ENCODE measurements at regions not wholly inside any gene's neighbourhood (a gene's known extent, or its start where the extent isn't known, plus 50 kb on each side); places are given as distances from the start of the nearest gene placed in this dataset.
"Not testable (repeated sequence)": the region's sequence is repeated elsewhere in the genome, so short reads cannot be mapped to it uniquely, and the experiment has no call there.

DNA sequence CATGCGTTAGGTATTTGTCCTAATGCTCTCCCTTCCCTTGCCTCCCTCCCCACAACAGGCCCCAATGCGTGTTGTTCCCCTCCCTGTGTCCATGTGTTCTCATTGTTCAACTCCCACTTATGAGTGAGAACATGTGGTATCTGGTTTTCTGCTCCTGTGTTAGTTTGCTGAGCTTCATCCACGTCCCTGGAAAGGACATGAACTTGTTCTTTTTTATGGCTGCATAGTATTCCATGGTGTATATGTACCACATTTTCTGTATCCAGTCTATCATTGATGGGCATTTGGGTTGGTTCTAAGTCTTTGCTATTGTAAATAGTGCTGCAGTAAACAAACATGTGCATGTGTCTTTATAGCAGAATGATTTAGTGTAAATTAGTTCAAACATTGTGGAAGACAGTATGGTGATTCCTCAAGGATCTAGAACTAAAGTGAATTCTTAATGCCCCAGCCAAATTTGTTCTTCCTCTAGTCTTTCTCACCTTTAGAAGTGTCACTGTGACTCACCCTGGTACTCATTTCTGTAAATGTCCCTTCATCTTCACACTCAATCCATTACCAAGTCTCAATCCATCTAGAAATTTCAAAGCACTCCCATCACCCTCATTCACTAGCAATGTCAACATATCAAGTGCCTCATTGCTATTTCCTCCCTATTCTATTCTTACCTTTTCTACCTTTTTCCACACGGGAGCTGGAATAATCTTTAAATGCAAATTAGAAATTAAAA is 123.9 kb downstream of the MREG start:
- H3K27ac Mint-ChIP-seq; H3K36me3 Mint-ChIP-seq (ENCODE audit: low read depth); DNase-seq; H3K4me3 Mint-ChIP-seq; H3K9me3 ChIP-seq (ENCODE audit: control insufficient read depth, low read length, poor library complexity, severe bottlenecking); ATAC-seq; H3K4me1 Mint-ChIP-seq: not testable (repeated sequence)
- H3K27me3 Mint-ChIP-seq, result peaks cover 37% of the 10 kb centered on the region

DNA sequence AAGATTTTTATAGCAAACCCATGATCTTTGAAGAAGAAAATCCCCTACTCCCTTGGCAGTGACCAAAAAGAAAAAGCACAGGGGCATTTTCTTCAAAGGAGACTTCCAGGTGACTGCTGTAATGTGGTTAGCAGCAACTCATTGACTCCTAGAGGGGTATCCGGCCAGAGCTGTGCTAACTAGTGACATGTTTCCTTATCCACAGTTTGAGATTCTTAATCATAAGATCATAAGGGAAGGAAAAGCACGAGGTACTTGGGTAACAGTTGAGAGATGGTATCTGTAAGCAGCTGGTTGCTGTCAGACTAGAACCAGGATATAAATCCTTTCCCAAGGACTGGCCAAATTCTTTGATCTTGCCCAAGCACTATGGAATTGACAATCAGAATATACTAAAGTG is 124.7 kb downstream of the MREG start:
- ATAC-seq, result no peak
- DNase-seq, result no peak

DNA sequence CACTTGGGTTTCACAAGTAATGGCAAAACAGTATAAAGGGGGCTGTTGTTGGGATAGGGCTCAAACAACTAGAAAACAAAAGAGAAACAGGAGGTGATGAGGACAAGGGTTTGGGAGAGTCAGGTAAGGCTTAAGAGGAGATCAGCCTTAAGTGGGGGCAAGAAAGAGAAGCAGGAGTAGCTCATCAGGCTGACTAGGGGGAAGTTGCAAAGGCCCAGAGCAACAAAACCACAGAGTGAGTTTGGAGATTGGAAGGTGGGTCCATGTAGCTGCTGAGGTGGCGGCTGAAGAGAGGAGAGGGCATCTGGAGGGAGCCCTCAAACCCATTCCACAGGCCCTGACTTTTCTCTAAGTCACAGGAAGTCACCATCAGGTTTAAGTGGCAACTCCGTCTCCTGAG is 126.0 kb downstream of the MREG start:
- Mint-ChIP-seq H3K27ac (no peak overlapping the region), H3K27me3 (peaks cover 31% of the 10 kb centered on the region), H3K4me1 (no peaks in the 10 kb centered on the region), H3K4me3 (no peak overlapping the region), H3K36me3 (ENCODE audit: low read depth) (no peaks in the 10 kb centered on the region)
- no peak for ATAC-seq
- no peak for DNase-seq
- H3K9me3 ChIP-seq (ENCODE audit: control insufficient read depth, low read length, poor library complexity, severe bottlenecking), result no peaks in the 10 kb centered on the region

More for the DNA sequence above, 124.7 kb downstream of the MREG start:
- no peaks in the 10 kb centered on the region for H3K9me3 ChIP-seq (ENCODE audit: control insufficient read depth, low read length, poor library complexity, severe bottlenecking)
- Mint-ChIP-seq H3K4me1 (no peaks in the 10 kb centered on the region), H3K27ac (no peak overlapping the region), H3K36me3 (ENCODE audit: low read depth) (no peaks in the 10 kb centered on the region), H3K27me3 (peaks cover 33% of the 10 kb centered on the region), H3K4me3 (no peak overlapping the region)

DNA sequence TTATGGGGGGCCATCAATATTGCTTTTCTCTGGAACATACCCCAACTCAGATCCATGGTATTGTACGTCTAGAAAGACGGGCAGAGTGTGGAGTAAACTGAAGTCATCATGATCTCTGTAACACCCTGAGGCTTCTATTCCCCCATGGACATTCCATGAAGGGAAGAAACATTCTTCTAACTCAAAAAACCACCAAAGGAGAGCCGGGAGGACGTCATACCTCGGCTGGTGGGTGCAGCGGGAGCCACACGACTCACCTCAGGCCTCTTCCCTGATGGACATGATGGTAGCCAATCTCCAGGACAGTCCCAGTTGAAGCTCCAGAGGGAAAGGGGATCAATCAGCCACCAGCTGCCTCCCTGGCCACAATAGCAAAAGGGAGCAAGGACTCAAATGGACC is 127.3 kb downstream of the MREG start:
- DNase-seq, result no peak
- Mint-ChIP-seq H3K36me3 (ENCODE audit: low read depth) (no peaks in the 10 kb centered on the region), H3K4me1 (no peaks in the 10 kb centered on the region), H3K4me3 (no peak overlapping the region), H3K27ac (no peak overlapping the region), H3K27me3 (peaks cover 30% of the 10 kb centered on the region)
- ATAC-seq, result no peak
- H3K9me3 ChIP-seq (ENCODE audit: control insufficient read depth, low read length, poor library complexity, severe bottlenecking), result no peaks in the 10 kb centered on the region

DNA sequence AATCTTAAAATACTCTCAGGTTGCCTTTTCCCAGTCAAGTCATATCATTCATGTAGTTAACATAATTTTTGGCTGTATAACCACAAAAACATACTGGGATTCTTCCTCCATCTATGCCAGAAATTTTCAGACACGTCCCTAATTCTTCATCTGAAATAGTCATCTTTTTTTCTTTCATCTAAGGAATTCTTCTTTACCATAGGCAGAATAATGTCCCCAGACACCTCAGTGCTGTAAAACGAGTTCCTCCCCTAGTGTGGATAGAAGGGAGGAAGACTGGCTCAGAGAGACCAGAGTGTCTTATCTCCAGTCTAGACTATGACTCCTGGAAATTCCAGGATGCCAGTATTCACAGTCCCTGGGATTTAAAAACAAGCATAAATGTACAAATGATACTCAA is 127.8 kb downstream of the MREG start:
- ATAC-seq (no peak), DNase-seq (no peak)
- Mint-ChIP-seq H3K4me1 (no peaks in the 10 kb centered on the region), H3K36me3 (ENCODE audit: low read depth) (no peaks in the 10 kb centered on the region), H3K27me3 (peaks cover 33% of the 10 kb centered on the region), H3K4me3 (no peak overlapping the region), H3K27ac (no peak overlapping the region)
- H3K9me3 ChIP-seq (ENCODE audit: control insufficient read depth, low read length, poor library complexity, severe bottlenecking), result no peaks in the 10 kb centered on the region

DNA sequence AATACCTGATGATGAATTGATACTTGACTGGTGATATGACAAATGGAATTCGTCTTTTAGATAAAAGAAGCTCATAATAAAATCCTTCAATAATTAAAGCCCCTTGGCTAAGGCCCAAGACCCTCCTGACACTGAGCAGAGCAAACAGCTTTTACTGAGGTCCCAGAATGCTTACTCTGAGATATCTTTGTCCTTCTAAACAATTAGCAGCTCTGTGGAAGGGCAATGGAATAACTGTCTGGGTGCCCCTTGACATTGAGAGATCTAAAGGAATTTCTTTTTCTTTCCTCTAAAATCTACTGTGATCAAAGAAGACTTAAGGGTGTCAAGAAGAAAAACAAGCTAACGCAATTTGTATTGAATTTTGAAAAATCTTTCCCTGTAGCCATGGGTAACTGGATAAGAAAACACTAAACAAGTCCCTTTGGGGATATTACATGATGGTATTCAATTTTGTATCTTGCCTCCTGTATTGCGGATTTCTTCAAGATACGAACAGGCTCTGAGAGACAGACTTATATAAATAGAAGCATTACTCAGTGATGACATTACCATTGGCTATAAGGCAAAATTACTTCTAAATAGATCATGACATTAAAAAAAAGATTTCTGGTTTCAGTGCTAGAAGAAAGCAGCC is 128.8 kb downstream of the MREG start:
- peaks cover 35% of the 10 kb centered on the region for H3K27me3 Mint-ChIP-seq
- DNase-seq, result no peak
- H3K4me3 Mint-ChIP-seq, result no peak overlapping the region
- H3K36me3 Mint-ChIP-seq (ENCODE audit: low read depth), result no peaks in the 10 kb centered on the region
- H3K4me1 Mint-ChIP-seq, result no peaks in the 10 kb centered on the region
- no peak overlapping the region for H3K27ac Mint-ChIP-seq
- no peaks in the 10 kb centered on the region for H3K9me3 ChIP-seq (ENCODE audit: control insufficient read depth, low read length, poor library complexity, severe bottlenecking)
- no peak for ATAC-seq

DNA sequence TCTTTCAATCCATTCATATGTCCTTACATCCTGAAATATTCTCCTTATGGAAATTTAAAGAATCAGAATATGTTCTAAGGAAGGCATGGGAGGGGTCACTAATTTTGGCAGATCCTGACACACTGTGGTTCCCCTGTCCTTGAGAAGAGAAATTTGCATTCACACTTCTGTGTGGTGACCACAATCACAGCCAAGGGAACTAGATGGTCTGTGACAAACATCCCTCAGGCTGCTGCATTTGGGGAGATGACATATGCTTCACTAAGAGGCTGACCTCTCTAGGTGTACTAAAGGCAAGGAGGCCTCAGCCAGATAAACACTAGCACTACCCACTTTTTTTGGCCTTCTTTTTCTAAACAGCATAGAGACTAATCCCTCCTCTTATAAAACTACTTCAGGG is 129.6 kb downstream of the MREG start:
- no peak overlapping the region for H3K27ac Mint-ChIP-seq
- no peak overlapping the region for H3K4me3 Mint-ChIP-seq
- H3K27me3 Mint-ChIP-seq, result peaks cover 35% of the 10 kb centered on the region

DNA sequence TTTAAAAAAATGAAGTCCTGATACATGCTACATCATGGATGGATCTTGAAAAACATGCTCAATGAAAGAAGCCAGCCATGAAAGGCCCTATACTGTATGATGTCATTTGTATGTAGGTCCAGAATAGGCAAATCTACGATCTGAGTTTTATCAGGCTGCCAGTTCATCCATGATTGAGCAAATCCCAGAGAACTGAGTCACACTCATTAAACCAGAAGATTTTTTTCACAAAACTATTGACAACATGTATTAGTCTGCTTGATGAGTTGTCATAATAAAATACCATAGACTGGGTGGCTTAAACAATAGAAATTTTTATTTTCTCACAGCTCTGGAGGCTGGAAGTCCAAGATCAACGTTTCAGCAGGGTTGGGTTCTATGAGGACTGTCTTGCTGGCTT is 130.7 kb downstream of the MREG start:
- Mint-ChIP-seq H3K36me3 (ENCODE audit: low read depth) (no peaks in the 10 kb centered on the region), H3K4me1 (no peaks in the 10 kb centered on the region), H3K27me3 (peaks cover 35% of the 10 kb centered on the region), H3K27ac (no peak overlapping the region), H3K4me3 (no peak overlapping the region)
- H3K9me3 ChIP-seq (ENCODE audit: control insufficient read depth, low read length, poor library complexity, severe bottlenecking), result no peaks in the 10 kb centered on the region
- no peak for ATAC-seq
- no peak for DNase-seq

More for the DNA sequence above, 129.6 kb downstream of the MREG start:
- DNase-seq, result no peak
- H3K36me3 Mint-ChIP-seq (ENCODE audit: low read depth), result no peaks in the 10 kb centered on the region
- no peaks in the 10 kb centered on the region for H3K4me1 Mint-ChIP-seq
- no peak for ATAC-seq
- no peaks in the 10 kb centered on the region for H3K9me3 ChIP-seq (ENCODE audit: control insufficient read depth, low read length, poor library complexity, severe bottlenecking)

DNA sequence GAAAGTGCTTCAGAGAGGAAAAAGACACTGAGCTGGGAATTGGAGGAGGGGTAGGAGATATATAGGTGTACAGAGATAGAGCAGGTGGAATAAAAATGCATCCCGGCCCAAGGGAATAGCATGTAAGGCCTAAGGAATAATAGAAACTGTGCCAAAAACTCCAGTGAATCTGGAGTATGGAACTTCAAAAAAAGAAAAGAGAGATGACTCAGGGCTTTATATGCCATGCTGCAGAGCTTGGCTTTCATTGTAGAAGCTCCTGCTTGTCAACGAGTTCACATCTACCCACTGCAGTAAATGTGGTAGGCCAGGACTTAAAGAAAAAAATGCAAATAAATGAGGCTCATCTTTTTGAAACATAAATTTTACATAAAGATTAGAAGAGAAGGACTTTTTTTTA is 131.8 kb downstream of the MREG start:
- no peaks in the 10 kb centered on the region for H3K9me3 ChIP-seq (ENCODE audit: control insufficient read depth, low read length, poor library complexity, severe bottlenecking)
- no peak for DNase-seq
- H3K36me3 Mint-ChIP-seq (ENCODE audit: low read depth), result no peaks in the 10 kb centered on the region
- no peak overlapping the region for H3K4me3 Mint-ChIP-seq
- no peak overlapping the region for H3K27ac Mint-ChIP-seq
- no peak for ATAC-seq
- H3K27me3 Mint-ChIP-seq, result peaks cover 38% of the 10 kb centered on the region
- no peaks in the 10 kb centered on the region for H3K4me1 Mint-ChIP-seq

DNA sequence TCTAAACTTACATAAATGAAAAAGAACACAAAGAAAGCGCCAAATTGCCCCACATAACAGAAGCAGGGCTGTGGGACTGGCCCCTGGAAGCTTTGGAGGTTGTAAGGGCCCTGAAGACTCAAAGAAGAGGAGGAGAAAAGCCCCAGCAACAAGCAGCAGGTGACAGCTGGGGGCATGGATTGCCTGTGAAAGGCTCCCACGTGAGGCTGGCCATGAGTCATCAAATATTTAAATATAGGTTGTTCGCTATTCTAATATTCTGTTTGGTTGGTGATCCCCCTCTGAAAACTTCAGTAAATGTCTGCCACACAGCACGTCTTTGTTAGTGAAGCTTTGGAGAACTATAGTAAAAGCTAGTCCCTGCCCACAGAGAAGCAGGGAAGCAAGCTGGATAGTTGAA is 132.4 kb downstream of the MREG start:
- ATAC-seq (no peak), DNase-seq (no peak)
- H3K9me3 ChIP-seq (ENCODE audit: control insufficient read depth, low read length, poor library complexity, severe bottlenecking), result no peaks in the 10 kb centered on the region
- Mint-ChIP-seq H3K27ac (no peak overlapping the region), H3K4me3 (no peak overlapping the region), H3K4me1 (no peaks in the 10 kb centered on the region), H3K27me3 (peaks cover 36% of the 10 kb centered on the region), H3K36me3 (ENCODE audit: low read depth) (no peaks in the 10 kb centered on the region)

DNA sequence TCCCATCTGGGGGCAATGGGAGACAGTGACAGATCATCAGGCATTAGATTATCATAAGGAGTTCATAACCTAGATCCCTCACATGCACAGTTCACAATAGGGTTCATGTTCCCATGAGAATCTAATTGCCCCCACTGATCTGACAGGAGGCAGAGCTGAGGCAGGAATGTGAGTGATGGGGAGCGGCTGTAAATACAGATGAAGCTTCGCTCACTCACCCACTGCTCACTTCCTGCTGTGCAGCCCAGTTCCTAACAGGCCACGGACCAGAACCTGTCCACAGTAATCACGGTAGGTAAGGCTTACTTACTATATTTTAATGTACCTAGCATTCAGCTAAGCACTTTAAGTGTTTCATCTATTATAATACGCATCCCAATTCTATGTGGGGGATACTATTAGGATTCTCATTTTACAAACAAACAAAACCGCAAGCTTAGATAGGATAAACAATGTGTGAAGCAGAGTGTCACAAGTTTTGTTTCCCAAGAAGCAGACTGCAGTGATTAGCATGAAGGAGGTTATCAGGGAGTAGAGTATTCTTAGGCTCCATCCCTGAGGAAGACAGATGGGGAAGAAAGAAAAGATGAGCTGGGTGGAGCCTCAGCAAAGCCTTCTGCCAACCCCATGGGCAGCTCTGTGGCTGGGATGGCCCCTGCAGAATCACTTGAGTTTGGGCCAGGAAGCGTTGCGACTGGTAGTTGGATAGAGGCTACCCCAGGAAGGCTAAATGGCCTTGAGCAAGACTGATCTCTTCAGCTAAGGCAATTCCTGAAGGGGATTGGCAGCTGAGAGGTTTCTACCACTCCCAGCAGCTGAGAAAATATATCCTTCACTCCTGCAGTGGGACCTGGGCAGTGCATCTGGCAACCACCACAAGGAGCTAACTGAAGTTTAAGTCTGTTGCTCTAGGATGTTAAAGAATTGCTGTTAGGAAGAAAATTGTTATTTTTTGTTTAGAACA is 133.1 kb downstream of the MREG start:
- no peaks in the 10 kb centered on the region for H3K4me1 Mint-ChIP-seq
- H3K27me3 Mint-ChIP-seq, result peaks cover 36% of the 10 kb centered on the region
- ATAC-seq, result no peak
- no peak for DNase-seq
- H3K27ac Mint-ChIP-seq, result no peak overlapping the region
- H3K9me3 ChIP-seq (ENCODE audit: control insufficient read depth, low read length, poor library complexity, severe bottlenecking), result no peaks in the 10 kb centered on the region
- no peak overlapping the region for H3K4me3 Mint-ChIP-seq
- H3K36me3 Mint-ChIP-seq (ENCODE audit: low read depth), result no peaks in the 10 kb centered on the region

DNA sequence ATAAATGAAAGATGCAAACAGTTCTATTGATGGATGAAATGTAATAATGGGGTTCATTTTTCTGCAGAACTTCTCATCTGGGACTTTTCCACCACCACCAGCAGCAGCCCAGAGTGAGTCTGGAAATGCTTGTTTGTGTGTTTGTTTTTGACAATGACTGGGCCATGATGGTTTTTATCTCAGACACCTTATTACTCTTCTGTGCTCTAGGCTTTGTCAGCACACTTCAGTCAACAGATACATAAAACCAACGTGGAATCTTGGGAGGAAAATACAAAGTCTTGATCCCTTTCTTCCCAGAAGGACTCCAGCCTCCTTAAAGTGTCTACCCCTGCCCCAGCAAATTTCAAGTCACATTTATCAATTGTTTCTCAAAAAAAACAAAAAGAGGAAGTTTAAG is 134.0 kb downstream of the MREG start:
- Mint-ChIP-seq H3K4me3 (no peak overlapping the region), H3K27ac (no peak overlapping the region), H3K27me3 (peaks cover 43% of the 10 kb centered on the region), H3K36me3 (ENCODE audit: low read depth) (no peaks in the 10 kb centered on the region), H3K4me1 (no peaks in the 10 kb centered on the region)
- H3K9me3 ChIP-seq (ENCODE audit: control insufficient read depth, low read length, poor library complexity, severe bottlenecking), result no peaks in the 10 kb centered on the region
- ATAC-seq, result no peak
- DNase-seq, result no peak

DNA sequence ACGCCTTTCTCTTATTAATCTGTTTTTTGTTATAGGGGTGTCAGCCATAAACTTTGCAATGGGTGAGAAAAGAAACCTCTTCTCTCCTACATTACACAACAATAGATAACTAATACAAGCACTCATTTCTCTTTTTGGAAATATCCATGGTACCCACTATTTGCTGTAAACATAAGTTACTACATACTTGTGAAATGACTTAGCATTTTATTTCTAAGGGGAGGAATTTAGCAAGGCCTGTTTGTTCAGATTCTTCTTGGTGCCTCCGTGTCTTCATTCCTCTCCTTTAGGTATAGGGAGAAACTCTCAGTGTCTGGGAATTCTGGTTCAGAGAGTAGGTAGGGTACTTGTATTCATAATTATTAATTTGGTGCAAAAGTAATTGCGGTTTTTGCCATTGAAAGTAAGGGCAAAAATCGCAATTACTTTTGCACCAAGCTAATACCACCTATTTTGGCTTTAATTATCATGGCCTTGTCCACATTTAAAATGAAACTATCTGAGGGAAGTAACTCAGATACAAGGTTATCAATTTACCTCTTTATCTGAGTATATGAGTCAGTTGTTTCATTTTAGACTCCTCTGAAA is 134.8 kb downstream of the MREG start:
- no peak for DNase-seq
- Mint-ChIP-seq H3K27ac (no peak overlapping the region), H3K4me1 (no peaks in the 10 kb centered on the region), H3K4me3 (no peak overlapping the region), H3K27me3 (peaks cover 41% of the 10 kb centered on the region), H3K36me3 (ENCODE audit: low read depth) (no peaks in the 10 kb centered on the region)
- H3K9me3 ChIP-seq (ENCODE audit: control insufficient read depth, low read length, poor library complexity, severe bottlenecking), result no peaks in the 10 kb centered on the region
- no peak for ATAC-seq

All from T-helper 17 cell (primary cell).